H1 (cell line): ENCODE measurements at regions not wholly inside any gene's neighbourhood (a gene's known extent, or its start where the extent isn't known, plus 50 kb on each side); places are given as distances from the start of the nearest gene placed in this dataset.

Experiments used
- CTCF ChIA-PET: fragments of 300-600 bp; sonication (Branson Sonifier 250); formaldehyde crosslinking; loops from one replicate; lab custom pipeline; 2021; ENCODE audit not compliant: partially characterized antibody; lab: Charles Lee
- POLR2A ChIA-PET: fragments of 300-600 bp; sonication (Branson Sonifier 250); formaldehyde crosslinking; loops from one replicate; lab custom pipeline; 2021; ENCODE audit warnings: inconsistent platforms; ENCODE audit not compliant: partially characterized antibody; lab: Charles Lee
- DNase-seq, 2 experiments: peaks; one replicate each; pipeline versions ENCODE4 v3.0.0 to v3.0.0-alpha.2; 2010 to 2022; ENCODE audit warnings: low spot score in 2 of 2, low read depth in 1 of 2, mixed read lengths in 1 of 2
- FAIRE-seq: peaks from 2 replicates; lab custom pipeline; 2011; peaks lifted over from hg19 to GRCh38; lab: Jason Lieb, UNC
- H2AFZ ChIP-seq: 2 replicates; pipeline ENCODE4 v1.8.1; 2012; ENCODE audit warnings: low read length, inconsistent platforms
- H2AK5ac ChIP-seq: 2 replicates; pipeline ENCODE4 v1.6.1; 2013; ENCODE audit warnings: low read depth, low read length
- H2BK120ac ChIP-seq: replicated peaks from 2 replicates; pipeline ENCODE3; 2013; ENCODE audit warnings: low read depth, low read length, inconsistent platforms
- H2BK12ac ChIP-seq: 2 replicates; pipeline ENCODE4 v1.6.1; 2013; ENCODE audit warnings: low read depth, low read length
- H2BK15ac ChIP-seq: 2 replicates; pipeline ENCODE4 v1.6.1; 2013; ENCODE audit warnings: low read length
- H2BK20ac ChIP-seq: 2 replicates; pipeline ENCODE4 v1.6.1; 2013; ENCODE audit warnings: low read length
- H2BK5ac ChIP-seq: 2 replicates; pipeline ENCODE4 v1.6.1; 2013; ENCODE audit warnings: low read depth, low read length
- H3K14ac ChIP-seq: 2 replicates; pipeline ENCODE4 v1.6.1; 2013; ENCODE audit warnings: inconsistent platforms; ENCODE audit not compliant: insufficient read length
- H3K18ac ChIP-seq: 2 replicates; pipeline ENCODE4 v1.6.1; 2013; ENCODE audit warnings: low read length; ENCODE audit errors: extremely low read depth
- H3K23ac ChIP-seq: 2 replicates; pipeline ENCODE4 v1.6.1; 2013; ENCODE audit warnings: inconsistent platforms; ENCODE audit not compliant: insufficient read length
- H3K23me2 ChIP-seq: 2 replicates; pipeline ENCODE4 v1.6.1; 2013; ENCODE audit warnings: low read depth, low read length
- H3K27ac ChIP-seq: 2 replicates; pipeline ENCODE4 v1.6.1; 2011; ENCODE audit warnings: low read depth, low read length, inconsistent platforms
- H3K27me3 ChIP-seq, 4 experiments: replicated peaks in 1 of 4; 1 replicate in 1 of 4; 2 replicates in 3 of 4; pipeline versions ENCODE4 v1.6.1 to v1.8.1; 2011 to 2013; ENCODE audit warnings: low read length in 3 of 4, mild to moderate bottlenecking in 3 of 4, inconsistent platforms in 2 of 4, mixed read lengths in 2 of 4, moderate library complexity in 1 of 4; ENCODE audit not compliant: control insufficient read depth in 3 of 4, insufficient read depth in 3 of 4; ENCODE audit errors: extremely low read depth in 1 of 4
- H3K36me3 ChIP-seq, 4 experiments: 2 replicates each; pipeline versions ENCODE4 v1.6.1 to v1.8.1; 2011 to 2013; ENCODE audit warnings: mild to moderate bottlenecking in 4 of 4, low read length in 3 of 4, moderate library complexity in 2 of 4, control low read depth in 1 of 4, inconsistent platforms in 1 of 4; ENCODE audit not compliant: insufficient read depth in 4 of 4, control insufficient read depth in 2 of 4
- H3K4ac ChIP-seq: replicated peaks from 2 replicates; pipeline ENCODE3; 2013; ENCODE audit warnings: low read length, low read depth, mixed read lengths, inconsistent platforms; ENCODE audit not compliant: insufficient read length
- H3K4me1 ChIP-seq, 4 experiments: replicated peaks in 1 of 4; 1 replicate in 1 of 4; 2 replicates in 3 of 4; pipeline versions ENCODE4 v1.6.1 to v1.8.1; 2011 to 2013; ENCODE audit warnings: low read length in 3 of 4, inconsistent platforms in 2 of 4, mixed read lengths in 1 of 4; ENCODE audit not compliant: insufficient read depth in 4 of 4, control insufficient read depth in 3 of 4
- H3K4me2 ChIP-seq, 2 experiments: 2 replicates each; pipeline versions ENCODE4 v1.6.1 to v1.8.1; 2011 to 2013; ENCODE audit warnings: low read depth in 2 of 2, low read length in 2 of 2, control low read depth in 1 of 2, inconsistent platforms in 1 of 2, mild to moderate bottlenecking in 1 of 2; ENCODE audit not compliant: insufficient read depth in 1 of 2
- H3K4me3 ChIP-seq, 4 experiments: fragments of 200-600, 300-600 bp in 1 of 4; sonication (generic), shearing (Covaris generic), sonication (Bioruptor Twin) in 1 of 4; 2 replicates each; pipeline versions ENCODE4 v1.5.1 to v1.8.1; 2011 to 2016; ENCODE audit warnings: low read length in 4 of 4, low read depth in 3 of 4, control low read depth in 2 of 4, inconsistent platforms in 2 of 4, mild to moderate bottlenecking in 2 of 4, mixed read lengths in 1 of 4, moderate library complexity in 1 of 4; ENCODE audit not compliant: insufficient read depth in 2 of 4; ENCODE audit errors: extremely low read depth in 1 of 4
- H3K56ac ChIP-seq: replicated peaks from 2 replicates; pipeline ENCODE3; 2013; ENCODE audit warnings: low read depth, mild to moderate bottlenecking, mixed read lengths, low read length, inconsistent platforms; ENCODE audit not compliant: insufficient read length
- H3K79me1 ChIP-seq: 2 replicates; pipeline ENCODE4 v1.6.1; 2013; ENCODE audit warnings: low read depth, low read length, control low read depth
- H3K79me2 ChIP-seq, 2 experiments: 2 replicates each; pipeline versions ENCODE4 v1.6.1 to v1.8.1; 2012 to 2013; ENCODE audit warnings: low read length in 2 of 2, mild to moderate bottlenecking in 2 of 2, inconsistent platforms in 1 of 2; ENCODE audit not compliant: insufficient read depth in 2 of 2, control insufficient read depth in 1 of 2
- H3K9ac ChIP-seq, 4 experiments: replicated peaks in 1 of 4; 1 replicate in 1 of 4; 2 replicates in 3 of 4; pipeline versions ENCODE4 v1.6.1 to v1.8.1; 2011 to 2013; ENCODE audit warnings: low read depth in 3 of 4, low read length in 3 of 4, control low read depth in 2 of 4, mild to moderate bottlenecking in 2 of 4, moderate library complexity in 2 of 4, inconsistent platforms in 1 of 4; ENCODE audit errors: extremely low read depth in 1 of 4
- H3K9me3 ChIP-seq, 2 experiments: 2 replicates each; pipeline versions ENCODE4 v1.6.1 to v1.8.1; 2012 to 2013; ENCODE audit warnings: mild to moderate bottlenecking in 2 of 2, moderate library complexity in 2 of 2, control low read depth in 1 of 2, inconsistent platforms in 1 of 2, low read depth in 1 of 2, low read length in 1 of 2, mixed read lengths in 1 of 2; ENCODE audit not compliant: insufficient read depth in 2 of 2
- H4K20me1 ChIP-seq, 2 experiments: replicated peaks in 1 of 2; 2 replicates each; pipeline versions ENCODE3 to v1.8.1; 2011 to 2013; ENCODE audit warnings: inconsistent platforms in 2 of 2, low read length in 2 of 2, mild to moderate bottlenecking in 1 of 2; ENCODE audit not compliant: insufficient read depth in 2 of 2, control insufficient read depth in 1 of 2
- H4K5ac ChIP-seq: 2 replicates; pipeline ENCODE4 v1.6.1; 2013; ENCODE audit warnings: low read length, low read depth, mixed read lengths, inconsistent platforms; ENCODE audit not compliant: insufficient read length
- H4K8ac ChIP-seq: 2 replicates; pipeline ENCODE4 v1.8.0; 2013; ENCODE audit warnings: mild to moderate bottlenecking, moderate library complexity, low read length, inconsistent platforms; ENCODE audit not compliant: insufficient read depth; ENCODE audit errors: extremely low read depth
- H4K91ac ChIP-seq: replicated peaks from 2 replicates; pipeline ENCODE3; 2013; ENCODE audit warnings: low read length, mixed read lengths, inconsistent platforms; ENCODE audit not compliant: insufficient read length
- CBX8 ChIP-seq: fragments of 300-800, 300-1000 bp; sonication (generic); IDR thresholded peaks from 2 replicates; pipeline ENCODE4 v1.7.1; 2016; ENCODE audit warnings: low read depth, low read length, borderline replicate concordance
- EZH2 ChIP-seq: fragments of 200-600 bp; sonication (generic); IDR thresholded peaks from 2 replicates; pipeline ENCODE4 v1.7.1; 2012; ENCODE audit warnings: low read depth, mild to moderate bottlenecking, moderate library complexity, low read length, inconsistent platforms; ENCODE audit not compliant: severe bottlenecking
- RAD21 ChIP-seq, 2 experiments: IDR thresholded peaks in 1 of 2; conservative IDR thresholded peaks in 1 of 2; 2 replicates each; pipeline ENCODE4 v1.6.1; 2011; ENCODE audit warnings: low read depth in 2 of 2, low read length in 2 of 2, improper control_type of control experiment in 1 of 2, inconsistent platforms in 1 of 2, mild to moderate bottlenecking in 1 of 2, moderate library complexity in 1 of 2
- SAP30 ChIP-seq: fragments of 300-600 bp; sonication (generic); IDR thresholded peaks from 2 replicates; pipeline ENCODE4 v1.7.1; 2012; ENCODE audit warnings: low read length, moderate library complexity, mild to moderate bottlenecking, inconsistent platforms; ENCODE audit not compliant: insufficient read depth, insufficient replicate concordance
- WGBS, 2 experiments: shearing (Covaris generic) in 1 of 2; methylation state at CpG; one replicate each; pipeline versions ENCODE4 v1.1.6 to v1.1.7; 2013 to 2015; ENCODE audit warnings: low lambda C conversion rate in 2 of 2, mixed read lengths in 2 of 2, inconsistent platforms in 1 of 2, low coverage in 1 of 2, missing lambda C conversion rate in 1 of 2; ENCODE audit not compliant: insufficient replicate concordance in 2 of 2, insufficient coverage in 1 of 2, insufficient read length in 1 of 2; ENCODE audit errors: extremely low coverage in 1 of 2, missing lambda C conversion rate in 1 of 2; 5-methylcytosine and 5-hydroxymethylcytosine counted together

- POLR2A ChIA-PET = no interaction called here
- H4K20me1 ChIP-seq = no peaks in the 10 kb centered on the region
- no peak overlapping the region for H3K4me2 ChIP-seq
- H3K27me3 ChIP-seq = no peaks in the 10 kb centered on the region
- no peak overlapping the region for H3K14ac ChIP-seq
- H3K56ac ChIP-seq = no peak overlapping the region
- no peak overlapping the region for H4K5ac ChIP-seq
- no peaks in the 10 kb centered on the region for H3K9me3 ChIP-seq
- no peak overlapping the region for H2BK12ac ChIP-seq
- H3K23ac ChIP-seq = no peak overlapping the region
- H3K36me3 ChIP-seq = no peaks in the 10 kb centered on the region
- no peak overlapping the region for H3K4ac ChIP-seq
- no peak overlapping the region for H3K9ac ChIP-seq
- H3K27ac ChIP-seq = no peak overlapping the region
- DNase-seq (no peak), FAIRE-seq (no peak)
- no peaks in the 10 kb centered on the region for H3K79me2 ChIP-seq
- no peak overlapping the region for H2BK120ac ChIP-seq
- H4K8ac ChIP-seq = no peak overlapping the region
- no peak overlapping the region for H3K18ac ChIP-seq
- no peak overlapping the region for H3K4me3 ChIP-seq
- CTCF ChIA-PET = interaction anchor here (1.3 kb wide), 1 partner anchor 53 kb away, joined by 3 read pairs; no protein-coding TSS in a partner anchor
- no peak overlapping the region for H4K91ac ChIP-seq
- H2AK5ac ChIP-seq = no peak overlapping the region
- 0 out of 2 replicates have a peak overlapping the region, but pooled peaks have one; percentile 57 for H2AFZ ChIP-seq
- WGBS, 2 experiments = 68% methylated on average over 5 of the region's 5 CpGs; no CpG with 5 or more reads in 1 of the 2 experiments
- H2BK15ac ChIP-seq = no peak overlapping the region
- no peaks in the 10 kb centered on the region for H3K23me2 ChIP-seq
- H2BK5ac ChIP-seq = no peak overlapping the region
- H3K79me1 ChIP-seq = no peaks in the 10 kb centered on the region
- H2BK20ac ChIP-seq = no peak overlapping the region
- peaks cover 0 to 3% (median 0%) of the 10 kb centered on the region in 4 experiments; a peak in 2 of 7 replicates for H3K4me1 ChIP-seq
- TF ChIP-seq SAP30 (no peak), EZH2 (no peak), CBX8 (no peak), RAD21 (IDR thresholded peaks at IDR 0.05 in 1 of 2, conservative IDR thresholded peaks at IDR 0.05 in 1 of 2; ENCODE audit: low read depth in 2 of 2, low read length in 2 of 2) (no peak)
Observed at GRCh38 chr15:96544162-96544756, 213.8 kb downstream of the NR2F2 start.
